Islet of Langerhans (tissue), 1 donor: ENCODE measurements at regions not wholly inside any gene's neighbourhood (a gene's known extent, or its start where the extent isn't known, plus 50 kb on each side); places are given as distances from the start of the nearest gene placed in this dataset.

Experiments
- FAIRE-seq: peaks from one replicate; lab custom pipeline; 2011; peaks lifted over from hg19 to GRCh38; lab: Jason Lieb, UNC

GRCh38 chr3:117963858-117964257 is 1070.8 kb downstream of the IGSF11 start:
- no peak for FAIRE-seq

DNA sequence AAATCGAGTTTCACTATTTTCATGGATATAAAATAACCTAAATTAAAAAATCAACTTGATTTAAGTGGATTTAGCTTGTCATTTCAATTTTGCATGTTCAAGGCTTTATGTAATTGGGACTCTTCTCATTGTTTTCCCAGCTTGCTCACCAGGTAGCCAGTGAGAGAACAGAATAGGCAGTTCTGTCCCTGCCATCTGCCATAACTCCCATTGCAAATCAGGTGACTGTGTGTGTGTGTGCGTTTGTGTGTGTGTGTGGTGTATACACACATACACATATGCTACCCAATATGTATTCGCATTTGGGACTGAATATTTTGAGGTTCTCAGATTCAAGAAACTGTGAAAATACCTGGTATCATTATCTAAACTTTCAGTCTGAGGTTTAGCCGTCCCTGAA is 1069.8 kb downstream of the IGSF11 start:
- FAIRE-seq: no peak

- FAIRE-seq: no peak
Measured at GRCh38 chr3:117977504-117978228, 1057.0 kb downstream of the IGSF11 start.

DNA sequence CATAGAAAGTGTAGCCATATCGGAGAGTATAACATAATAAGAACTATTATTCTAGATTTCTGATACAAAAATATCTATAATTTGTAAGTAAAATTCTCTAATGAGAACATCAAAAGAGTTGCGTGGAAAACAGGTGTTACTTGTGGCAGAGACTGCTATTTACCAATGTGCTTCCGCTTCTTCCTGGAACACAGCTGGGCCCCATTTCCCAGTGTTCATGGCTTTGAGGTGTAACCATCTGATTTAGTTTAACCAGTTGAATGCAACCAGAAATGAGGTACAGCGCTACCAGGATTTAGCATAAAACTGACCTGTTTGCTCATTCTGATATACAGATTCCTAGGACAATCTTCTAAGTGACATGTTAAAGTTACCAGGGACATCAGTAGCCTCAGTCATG is 1055.2 kb downstream of the IGSF11 start:
- no peak for FAIRE-seq

- FAIRE-seq: no peak
Measured at GRCh38 chr3:117987256-117987655, 1047.4 kb downstream of the IGSF11 start.

- FAIRE-seq: no peak
Measured at GRCh38 chr3:117989982-117990381, 1044.7 kb downstream of the IGSF11 start.

- FAIRE-seq: no peak
Measured at GRCh38 chr3:117990627-117991026, 1044.0 kb downstream of the IGSF11 start.

- no peak for FAIRE-seq
Measured at GRCh38 chr3:117995842-117996437, 1038.7 kb downstream of the IGSF11 start.

DNA sequence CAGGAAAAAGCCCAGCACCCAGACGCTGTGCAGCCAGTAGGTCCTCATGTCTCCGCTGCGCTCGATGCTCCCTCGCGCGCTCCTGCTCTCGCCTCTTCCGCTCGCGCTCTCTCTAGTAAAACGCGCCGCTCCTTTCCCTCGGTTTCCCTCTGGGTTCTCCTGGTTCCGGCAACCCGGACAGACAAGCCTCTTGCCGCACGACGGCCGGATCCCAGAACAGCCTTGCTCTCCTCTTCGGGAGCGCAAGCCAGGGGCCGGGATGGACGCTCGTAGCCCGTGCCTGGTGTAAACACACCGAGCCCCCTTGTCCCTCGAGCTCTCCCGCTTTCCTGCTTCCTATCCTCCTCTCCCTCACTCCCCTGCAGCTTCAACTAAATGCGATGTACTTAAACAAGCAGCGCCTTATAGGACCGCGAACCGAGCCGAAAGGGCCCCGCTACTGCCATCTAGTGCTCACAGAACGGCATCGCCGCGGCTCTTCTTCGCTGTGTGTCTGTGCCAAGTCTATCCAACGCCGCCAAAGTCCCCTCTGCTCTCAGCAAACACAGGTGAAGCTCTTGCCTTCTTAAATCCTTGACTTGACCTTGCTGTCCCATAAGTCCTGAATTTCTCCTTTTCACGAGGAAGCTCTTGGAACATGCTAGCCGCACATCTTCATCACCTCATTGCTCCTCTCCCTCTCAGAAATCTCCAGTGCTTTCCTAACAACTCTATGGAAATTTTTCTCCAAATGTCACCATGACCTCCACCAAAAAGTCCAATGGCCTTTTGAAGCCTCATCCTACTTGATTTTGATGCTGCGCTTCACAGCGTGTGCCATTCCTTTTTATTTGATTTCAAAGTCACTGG is 1037.2 kb downstream of the IGSF11 start:
- FAIRE-seq: no peak

- no peak for FAIRE-seq
Measured at GRCh38 chr3:117998071-117998470, 1036.6 kb downstream of the IGSF11 start.

DNA sequence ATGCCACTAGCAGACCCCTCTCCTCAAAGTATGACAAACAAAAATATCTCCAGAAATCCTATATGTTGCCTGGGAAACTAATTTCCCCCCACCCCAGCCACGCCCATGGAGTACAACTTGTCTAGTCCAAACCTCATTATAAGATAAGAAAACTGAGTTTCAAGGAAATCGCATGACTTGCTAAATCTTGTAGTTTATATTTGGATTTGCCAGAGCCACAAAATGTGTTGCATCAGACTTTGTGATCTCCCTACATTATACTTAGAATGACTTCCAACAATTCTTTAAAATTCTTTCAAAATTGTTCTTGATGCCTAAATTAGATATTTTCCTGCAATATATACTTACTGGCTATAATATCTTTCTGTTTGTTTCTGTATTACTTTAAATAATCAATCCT is 1034.4 kb downstream of the IGSF11 start:
- no peak for FAIRE-seq

DNA sequence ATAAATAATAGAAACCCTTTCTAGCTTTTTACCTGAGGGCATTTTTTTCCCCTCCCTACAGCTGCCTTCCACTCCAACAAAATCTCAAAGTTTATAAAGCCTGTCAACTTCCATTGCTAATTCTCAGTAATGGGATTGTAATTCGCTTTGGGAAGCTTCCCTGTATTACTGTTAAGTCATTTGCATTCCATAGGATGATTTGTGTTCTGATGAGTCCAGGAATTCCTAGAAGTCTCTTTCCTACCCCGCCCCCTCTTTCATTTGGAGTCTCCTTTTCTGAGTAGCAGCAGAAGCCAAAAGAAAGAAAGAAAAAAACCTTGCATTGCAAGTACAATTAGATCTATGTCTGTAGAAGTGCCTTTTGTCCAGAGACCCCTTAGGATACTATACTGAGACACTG is 1033.3 kb downstream of the IGSF11 start:
- no peak for FAIRE-seq

GRCh38 chr3:118011910-118012309 is 1022.7 kb downstream of the IGSF11 start:
- no peak for FAIRE-seq

DNA sequence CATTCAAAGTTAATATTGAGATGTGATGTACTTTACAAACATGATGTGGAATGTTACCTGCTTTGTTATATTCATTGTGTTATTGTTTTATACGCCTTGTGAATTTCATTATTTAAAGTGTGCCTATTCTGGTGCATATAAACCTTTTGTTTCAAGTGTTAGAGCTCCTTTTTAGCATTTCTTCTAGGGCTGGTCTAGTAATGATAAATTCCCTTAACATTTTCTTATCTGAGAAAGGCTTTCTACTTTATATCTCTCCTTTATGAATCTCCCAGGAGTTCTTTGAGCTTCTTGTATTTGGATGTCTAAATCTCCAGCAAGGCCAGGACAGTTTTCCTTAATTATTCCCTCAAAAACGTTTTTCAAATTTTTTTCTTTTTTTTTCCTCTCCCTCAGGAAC is 1005.6 kb downstream of the IGSF11 start:
- no peak for FAIRE-seq

- no peak for FAIRE-seq
Measured at GRCh38 chr3:118036215-118036614, 998.4 kb downstream of the IGSF11 start.

DNA sequence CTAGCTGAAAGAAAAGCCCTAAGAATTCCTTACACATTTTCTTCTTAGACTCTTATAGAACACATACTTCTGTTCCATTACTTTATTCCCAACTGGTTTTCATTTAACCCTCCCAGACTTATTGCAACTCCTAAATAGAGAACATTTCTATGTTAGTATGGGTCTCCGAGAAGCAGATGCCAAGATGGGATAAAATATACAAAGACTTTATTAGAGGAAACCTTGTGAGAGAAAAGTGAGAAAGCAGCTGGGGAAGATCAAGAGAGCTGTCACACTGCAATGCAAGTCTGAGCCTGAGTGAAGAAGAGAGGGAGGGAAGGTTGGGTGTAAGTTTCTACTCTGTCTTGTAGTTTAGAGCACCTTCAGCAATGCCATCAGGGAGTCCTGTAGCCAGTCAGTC is 979.3 kb downstream of the IGSF11 start:
- no peak for FAIRE-seq

GRCh38 chr3:118057086-118057485 is 977.6 kb downstream of the IGSF11 start:
- FAIRE-seq: no peak

DNA sequence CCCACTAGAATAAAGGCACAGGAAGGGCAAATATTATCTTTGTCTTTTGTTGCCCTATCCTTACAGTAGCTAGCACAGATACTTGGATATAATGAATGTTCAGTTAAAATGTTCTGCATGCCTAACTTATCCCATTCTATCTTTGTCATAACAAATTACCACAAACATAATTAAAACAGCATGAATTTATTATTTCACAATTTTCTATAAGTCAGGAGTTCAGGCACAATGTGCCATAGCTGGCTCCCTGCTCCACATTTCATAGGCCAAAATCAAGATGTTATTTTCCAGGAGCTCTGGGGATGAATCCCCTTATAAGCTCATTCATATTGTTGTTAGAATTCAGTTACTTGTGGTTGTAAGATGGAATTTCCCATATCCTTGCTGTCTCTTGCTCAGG is 975.5 kb downstream of the IGSF11 start:
- FAIRE-seq: no peak

GRCh38 chr3:118067439-118067838 is 967.2 kb downstream of the IGSF11 start:
- no peak for FAIRE-seq

DNA sequence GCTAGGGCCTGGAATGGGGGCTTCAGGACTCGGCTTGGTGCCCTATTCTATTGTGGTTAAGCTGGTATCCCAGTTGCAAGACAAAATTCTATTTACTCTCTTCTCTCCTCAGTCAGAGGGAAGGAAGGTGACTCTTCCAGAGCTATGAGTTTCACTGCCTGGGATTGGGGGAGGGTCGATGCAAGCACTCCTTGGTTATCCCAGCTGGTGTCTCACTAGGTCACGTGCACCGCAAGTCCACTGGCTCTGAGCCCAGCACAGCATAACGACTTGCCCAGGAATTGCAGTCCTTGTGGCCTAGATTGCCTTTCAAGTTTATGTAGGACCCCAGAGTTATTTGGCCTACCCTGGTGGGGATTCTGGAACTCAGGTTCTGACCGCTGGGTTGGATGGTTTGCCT is 958.8 kb downstream of the IGSF11 start:
- FAIRE-seq: no peak

DNA sequence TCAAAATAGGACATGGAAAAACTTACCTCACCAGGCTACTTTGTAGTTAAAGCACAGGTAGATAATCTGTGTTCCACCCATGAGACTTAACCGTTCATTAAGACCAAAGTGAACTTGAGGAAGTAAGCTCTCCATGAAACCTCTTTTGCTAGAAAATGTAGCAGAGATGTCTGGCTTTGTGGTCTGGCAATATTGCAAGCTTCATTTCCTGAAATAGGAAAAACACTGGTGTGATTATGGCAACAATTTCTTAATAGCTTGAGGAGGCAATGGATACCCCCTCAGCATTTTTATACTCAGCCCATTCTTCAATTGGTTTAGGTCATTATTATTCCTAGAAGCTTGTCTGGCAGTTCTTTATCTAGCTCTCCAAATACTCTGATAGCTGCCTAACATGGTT is 957.3 kb downstream of the IGSF11 start:
- no peak for FAIRE-seq

DNA sequence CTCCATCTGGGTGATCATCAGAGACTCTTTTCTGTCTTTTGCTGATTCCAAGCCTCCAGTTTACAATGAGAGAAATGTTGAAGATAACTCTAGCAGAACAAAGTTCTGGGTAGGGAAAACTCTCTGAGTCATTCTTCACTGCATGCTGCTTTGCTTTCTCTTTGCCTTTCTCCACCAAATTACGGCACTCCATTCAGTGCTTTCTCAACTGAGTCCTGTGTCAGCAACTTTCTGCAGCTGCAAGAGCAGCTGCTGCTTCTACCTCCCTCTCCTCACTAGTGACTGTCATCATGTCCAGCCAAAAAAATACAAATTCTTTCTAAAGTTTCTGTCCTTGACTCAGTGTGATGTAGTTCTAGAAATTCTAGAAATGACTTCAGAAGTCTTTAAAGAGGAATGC is 953.8 kb downstream of the IGSF11 start:
- FAIRE-seq: no peak

GRCh38 chr3:118088696-118089095 is 946.0 kb downstream of the IGSF11 start:
- no peak for FAIRE-seq
